Left renal cortex interstitium (tissue), 4 donors: ENCODE measurements at regions not wholly inside any gene's neighbourhood (a gene's known extent, or its start where the extent isn't known, plus 50 kb on each side); places are given as distances from the start of the nearest gene placed in this dataset.

ENCODE experiments used
- DNase-seq, 4 donors: peaks; one replicate each; pipeline ENCODE4 v3.0.0-alpha.2; 2013; ENCODE audit warnings: low read depth in 4 of 4, low spot score in 2 of 4, missing footprints in 1 of 4

DNA sequence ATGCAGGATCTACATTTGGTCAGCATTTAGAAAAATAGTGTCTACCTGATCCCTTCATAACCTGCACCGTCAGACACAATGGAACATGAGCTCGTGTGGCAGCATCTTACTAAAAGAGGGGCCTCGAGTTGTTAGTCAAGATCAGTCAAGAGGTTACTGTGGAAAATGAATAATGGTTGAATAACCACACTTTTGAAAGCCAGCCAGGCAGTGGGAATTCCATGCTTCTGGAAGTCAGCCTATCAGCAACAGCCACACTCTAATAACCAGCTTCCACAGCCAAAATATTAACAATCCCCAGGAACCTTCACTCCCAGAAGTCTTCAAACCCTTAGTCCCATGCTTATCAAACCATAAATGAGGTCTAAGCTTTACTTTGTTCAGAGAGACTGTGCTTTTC is 234.3 kb downstream of the HS3ST1 start:
- no peak for DNase-seq

DNA sequence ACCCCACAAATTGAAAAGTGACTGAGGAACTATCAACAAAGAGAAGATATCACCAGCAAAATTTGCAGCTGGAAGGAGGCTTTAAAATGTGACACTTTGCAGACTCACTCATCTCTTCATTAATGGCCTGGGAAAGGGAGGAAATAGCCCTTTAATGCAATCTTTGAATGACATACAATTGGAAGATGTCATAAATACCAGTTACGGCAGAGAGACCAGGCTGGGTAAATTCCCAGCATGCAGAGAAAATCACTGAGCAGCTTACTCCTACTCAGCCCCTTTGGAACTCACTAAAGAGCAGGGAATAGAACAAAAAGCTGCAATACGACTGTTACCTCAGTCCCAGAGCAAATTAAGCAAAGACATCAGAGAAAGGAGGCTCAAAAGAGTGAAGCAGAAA is 238.9 kb downstream of the HS3ST1 start:
- DNase-seq: no peak

DNA sequence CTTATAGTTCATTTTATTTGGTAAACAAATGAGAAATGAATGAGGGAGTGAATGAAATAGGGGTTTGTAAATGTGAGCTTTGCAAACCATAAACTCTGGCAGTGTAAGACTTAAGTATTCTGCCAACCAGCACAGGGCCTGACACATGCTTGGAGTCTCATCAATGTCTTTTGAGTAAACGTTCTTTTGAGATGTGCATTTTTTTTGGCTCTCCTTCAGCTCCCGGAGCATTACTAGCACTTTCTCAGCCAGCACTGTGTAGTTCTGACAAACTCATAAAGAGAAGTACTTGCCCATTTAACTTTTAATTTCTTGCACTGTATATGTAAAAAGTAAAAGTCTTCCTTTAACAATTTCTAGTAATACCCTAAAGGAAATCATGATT is 245.3 kb downstream of the HS3ST1 start:
- DNase-seq: no peak

DNA sequence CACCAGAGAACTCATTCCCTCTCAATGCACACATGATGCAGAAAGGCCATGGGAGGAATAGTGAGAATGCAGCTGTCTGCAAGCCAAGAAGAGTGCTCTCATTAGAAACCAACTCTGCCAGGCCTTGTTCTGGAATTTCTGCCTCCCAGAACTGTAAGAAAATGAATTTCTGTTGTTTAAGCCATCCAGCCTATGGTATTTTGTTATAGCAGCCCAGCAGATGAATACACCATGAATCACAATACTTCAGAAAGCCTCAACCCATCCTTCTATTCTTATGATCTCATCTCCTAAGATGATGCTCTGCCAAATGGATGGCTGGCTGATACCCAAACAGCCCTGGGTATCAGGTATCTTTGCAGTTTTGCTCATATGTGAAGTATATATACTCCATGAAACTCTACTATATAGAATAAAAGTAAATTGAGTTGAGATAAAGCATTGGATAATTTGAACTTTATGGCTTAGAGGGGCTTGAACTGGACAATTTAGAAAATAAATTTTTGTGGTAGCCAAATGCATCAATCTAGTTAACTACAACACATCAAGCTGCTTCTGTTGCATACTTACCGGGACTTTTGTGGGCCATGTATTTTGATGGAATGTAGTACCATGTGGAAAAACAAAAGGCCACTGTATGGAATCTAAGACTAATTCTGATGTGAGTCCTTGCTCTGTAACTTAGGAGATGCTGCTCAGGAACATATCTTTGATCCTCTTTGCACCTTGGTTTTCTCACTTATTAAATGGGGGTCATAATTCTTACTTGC is 245.9 kb downstream of the HS3ST1 start:
- no peak for DNase-seq

DNA sequence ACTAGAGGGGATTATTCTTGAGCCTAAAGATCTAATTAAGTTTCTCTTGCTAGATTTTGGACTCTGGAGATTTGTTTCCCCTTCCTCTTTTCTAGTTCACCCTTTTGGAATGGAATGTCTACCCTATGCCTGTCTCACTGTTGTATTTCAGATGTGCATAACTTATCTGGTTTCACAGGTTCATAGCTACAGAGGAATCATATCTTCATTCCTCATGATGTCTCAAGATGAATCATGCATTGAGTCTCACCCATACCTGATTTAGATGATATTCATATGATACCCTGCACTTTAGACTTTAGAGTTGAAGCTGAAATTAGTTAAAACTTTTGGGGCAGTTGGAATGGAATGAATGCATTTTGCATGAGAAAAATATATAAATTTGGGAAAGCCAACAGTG is 246.7 kb downstream of the HS3ST1 start:
- DNase-seq: no peak

DNA sequence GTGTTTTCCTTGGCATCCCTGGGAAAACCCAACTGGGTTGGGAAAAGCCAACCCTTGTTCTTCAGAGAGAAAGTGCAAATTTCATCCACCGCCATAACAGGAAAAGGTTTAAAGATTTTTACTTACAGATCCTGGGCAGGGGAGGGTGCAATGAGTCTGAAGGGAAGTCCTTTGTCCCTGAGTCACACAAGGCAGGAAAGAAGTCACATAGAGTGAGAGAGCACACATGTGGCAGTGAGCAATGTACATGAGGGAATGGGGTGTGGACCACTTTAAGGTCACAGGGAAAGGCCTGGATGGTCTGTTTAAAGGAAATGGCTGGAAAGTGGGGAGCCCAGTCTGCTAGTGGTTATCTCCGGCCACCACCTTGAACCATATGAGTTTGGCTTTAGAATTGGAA is 248.9 kb downstream of the HS3ST1 start:
- no peak for DNase-seq

DNA sequence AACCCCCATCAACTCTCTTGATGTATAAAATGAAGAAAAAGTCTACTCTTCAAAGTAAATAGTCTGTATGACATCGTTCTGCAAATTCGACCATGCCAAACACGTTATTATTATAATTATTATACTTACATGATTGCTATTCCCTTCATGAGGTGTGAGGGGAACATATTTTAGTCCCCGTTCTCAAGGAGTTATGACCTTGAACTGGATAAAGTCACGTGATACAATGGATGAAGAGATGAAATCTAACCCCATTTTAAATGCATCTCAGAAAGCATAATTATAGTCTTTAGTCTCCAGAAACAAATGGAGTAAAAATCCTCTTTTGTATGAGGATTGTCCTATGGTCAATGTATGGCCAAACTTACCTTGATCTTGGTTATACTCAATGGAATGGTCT is 250.3 kb downstream of the HS3ST1 start:
- DNase-seq: no peak

DNA sequence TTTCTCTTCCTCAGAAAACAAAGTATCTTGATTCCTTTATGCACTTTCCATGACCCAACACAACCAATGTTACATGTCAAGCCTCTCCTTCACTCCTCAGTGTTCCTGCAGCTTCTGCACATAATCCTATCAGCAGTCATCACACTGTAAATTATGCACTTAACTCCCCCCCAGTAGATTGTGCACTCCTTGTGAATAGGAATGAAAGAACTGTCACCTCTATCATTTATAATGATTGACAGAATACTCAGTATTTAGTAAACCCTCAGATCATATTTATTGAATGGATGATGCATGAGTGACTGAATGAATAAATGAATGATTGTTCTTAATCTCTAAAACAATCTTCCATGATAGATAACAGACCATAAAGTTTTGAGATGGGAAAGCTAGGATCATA is 253.3 kb downstream of the HS3ST1 start:
- no peak for DNase-seq

DNA sequence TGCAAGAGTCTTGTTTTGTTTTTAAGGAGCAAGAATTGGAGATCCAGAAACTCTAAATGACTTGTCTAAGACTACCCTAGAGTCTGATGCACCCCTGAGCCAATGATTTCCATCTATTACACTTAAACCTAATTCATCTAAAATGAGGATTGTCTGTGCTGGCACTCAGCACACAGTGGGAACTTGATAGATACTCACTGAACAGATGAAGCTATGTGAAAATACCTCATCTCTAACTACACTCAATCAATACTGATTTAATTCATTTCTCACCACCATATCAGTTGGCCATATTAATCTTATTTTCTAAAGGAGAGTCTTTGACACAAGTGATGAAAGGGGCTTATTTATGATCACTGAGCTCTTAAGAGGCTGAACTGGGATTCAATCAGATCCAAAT is 262.1 kb downstream of the HS3ST1 start:
- no peak for DNase-seq

DNA sequence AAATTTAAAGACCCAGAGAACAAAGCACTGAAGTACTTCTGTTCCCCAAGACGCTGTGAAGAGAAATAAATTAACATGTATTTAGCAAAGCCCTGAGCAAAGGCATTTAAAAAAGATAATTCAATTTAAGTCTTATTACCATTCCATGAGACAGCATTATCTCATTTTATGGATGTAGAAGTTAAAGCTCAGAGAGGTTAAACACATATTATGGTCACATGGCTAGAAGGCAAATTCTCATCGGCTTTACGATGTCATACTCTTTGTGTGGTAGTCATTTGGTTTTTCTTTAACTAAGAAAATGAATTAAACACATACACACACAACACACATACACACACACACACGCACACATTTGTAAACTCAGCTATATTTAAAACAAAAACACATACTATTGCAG is 262.7 kb downstream of the HS3ST1 start:
- DNase-seq: no peak

DNA sequence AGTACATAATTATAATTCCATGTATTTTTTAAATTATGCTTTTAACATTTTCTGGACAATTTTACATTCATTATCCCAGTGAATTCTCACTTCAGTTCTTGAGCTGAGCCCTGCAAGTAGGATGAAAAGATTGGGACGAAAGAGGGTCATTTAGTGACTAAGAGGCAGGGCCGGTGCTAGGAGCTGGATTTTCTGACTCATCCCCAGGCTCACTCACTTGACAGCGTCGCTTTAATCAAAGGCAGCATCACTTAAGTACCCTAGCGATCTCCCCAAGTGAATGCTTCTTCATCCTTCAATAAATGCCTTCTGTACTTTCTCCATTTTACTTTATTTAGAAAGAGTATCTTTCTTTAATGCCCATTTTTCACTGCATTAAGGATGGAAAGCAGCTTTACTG is 263.6 kb downstream of the HS3ST1 start:
- no peak for DNase-seq

DNA sequence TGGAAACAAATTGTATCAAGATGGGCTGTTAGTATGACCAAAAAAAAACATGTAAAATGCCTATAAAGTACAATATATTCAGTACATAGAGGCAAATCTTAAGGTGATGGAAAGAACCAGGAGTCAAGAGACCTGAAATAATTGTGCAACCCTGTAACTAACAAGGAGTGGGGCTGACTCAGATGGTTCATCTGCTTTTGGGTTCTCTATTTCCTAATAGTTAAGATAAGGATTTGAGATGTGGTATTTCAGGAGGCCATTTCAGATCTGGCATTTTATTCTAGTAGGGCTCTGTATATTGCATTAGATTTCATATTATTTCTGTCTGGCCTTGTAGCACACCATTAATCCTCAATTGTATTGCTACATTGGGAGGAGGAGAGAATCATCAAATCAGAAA is 268.4 kb downstream of the HS3ST1 start:
- DNase-seq: no peak

DNA sequence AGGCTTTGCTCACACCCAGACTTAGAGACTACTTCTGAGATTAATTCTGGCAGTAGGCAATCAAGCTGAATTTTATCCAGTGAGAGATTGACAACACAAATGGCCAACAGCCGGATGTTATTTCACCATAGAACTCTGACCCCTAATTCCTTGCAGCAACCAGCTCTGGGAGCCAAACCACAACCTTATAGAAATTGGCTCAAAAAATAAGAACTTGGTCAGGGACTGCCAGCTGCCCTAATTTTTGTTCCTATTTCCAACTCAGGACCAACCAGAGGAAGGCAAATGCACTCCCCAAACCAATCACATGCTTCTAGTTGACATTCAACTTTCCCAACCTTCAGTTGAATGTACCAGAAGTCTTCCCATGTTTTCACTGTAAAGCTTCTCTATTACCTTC is 269.7 kb downstream of the HS3ST1 start:
- DNase-seq: no peak

DNA sequence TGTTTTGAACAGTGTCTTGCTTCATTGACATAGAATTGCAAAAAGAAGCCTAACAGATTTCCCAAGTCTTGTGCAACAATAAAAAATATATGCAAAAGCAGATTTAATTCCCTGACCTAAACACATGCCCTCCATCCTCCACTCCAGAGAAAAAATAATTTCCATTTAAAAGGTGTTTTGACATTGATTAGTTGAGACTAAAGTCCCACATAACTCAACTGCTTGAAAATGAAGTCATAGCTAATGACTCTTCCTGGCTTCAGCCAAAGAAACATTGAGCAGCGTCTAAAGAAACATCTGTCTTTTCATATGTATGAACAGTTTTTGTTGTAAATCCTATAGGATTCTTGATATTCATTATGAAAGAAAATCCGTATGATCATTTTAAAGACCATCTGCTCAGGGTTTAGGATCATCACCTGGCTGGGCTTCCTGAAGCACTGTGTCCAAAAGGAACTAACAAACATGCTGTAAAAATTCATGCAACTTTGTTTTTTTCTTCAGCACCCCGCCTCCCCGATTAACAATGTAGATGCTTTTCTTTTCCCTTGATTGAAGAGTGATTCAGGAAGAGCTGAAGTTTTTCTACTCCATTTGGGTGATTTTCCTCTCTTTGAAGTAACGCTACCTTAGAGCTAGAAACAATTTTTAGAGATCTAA is 273.4 kb downstream of the HS3ST1 start:
- DNase-seq: no peak

DNA sequence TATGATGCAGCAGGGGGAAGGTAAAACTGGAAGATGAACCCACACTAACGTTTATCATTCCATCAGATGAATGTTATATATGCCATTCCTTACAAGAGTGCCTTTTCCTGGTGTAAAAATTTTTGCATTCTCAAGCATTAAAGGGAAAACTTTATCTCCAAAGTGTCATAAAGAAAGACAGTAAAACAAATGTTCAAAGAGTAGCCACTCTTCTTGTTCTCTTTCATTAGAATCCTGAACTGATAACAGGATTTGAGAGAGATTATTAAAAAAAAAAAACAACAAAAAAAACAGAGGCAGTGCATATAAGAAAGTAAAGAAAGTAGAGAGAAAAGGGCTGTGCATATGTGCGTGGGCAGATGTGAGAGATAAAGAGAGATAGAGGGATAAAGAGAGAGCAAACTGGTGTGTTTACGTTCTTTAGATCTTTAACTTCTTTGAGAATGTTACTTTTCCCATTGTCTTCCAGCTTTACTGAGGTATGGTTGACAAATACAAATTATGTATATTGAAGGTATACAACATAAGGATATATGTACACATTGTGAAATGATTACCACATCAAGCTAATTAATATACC is 275.4 kb downstream of the HS3ST1 start:
- DNase-seq: no peak

DNA sequence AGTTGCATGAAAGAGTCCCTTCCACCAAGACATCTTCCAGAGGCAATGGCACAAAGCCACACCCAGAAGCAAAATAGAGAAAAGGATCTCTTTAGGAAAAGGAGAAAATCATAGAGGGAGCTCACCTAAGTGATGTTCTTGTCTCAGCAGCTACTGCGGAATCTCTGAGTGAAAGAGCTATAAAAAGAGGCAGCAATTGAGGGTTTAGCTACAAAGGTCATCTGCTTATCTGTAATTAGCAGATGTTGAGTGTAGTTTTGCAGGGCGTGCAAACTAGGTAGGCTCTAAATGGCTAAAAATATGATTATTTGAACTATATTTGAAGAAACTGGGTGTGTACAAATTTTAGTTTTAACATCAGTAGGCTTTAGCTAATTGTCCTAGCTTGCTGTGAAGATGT is 276.0 kb downstream of the HS3ST1 start:
- DNase-seq: no peak

DNA sequence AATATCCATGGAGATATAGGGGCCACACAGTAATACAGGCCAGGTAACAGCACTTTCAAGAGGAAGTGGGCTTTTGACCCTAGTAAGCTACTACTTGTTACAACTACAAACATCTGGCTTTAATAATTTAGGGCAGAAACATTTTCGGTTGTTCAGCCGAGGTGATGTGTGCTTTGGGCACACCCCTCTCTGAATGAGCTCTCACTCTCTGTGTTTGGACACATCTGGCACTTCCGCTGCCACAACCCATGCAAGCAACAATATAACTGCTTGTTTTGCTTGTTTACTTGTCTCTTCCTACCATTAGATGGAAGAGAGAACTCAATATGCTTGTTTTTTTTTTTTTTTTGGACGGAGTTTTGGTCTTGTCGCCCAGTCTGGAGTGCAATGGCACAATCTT is 277.2 kb downstream of the HS3ST1 start:
- DNase-seq: no peak

DNA sequence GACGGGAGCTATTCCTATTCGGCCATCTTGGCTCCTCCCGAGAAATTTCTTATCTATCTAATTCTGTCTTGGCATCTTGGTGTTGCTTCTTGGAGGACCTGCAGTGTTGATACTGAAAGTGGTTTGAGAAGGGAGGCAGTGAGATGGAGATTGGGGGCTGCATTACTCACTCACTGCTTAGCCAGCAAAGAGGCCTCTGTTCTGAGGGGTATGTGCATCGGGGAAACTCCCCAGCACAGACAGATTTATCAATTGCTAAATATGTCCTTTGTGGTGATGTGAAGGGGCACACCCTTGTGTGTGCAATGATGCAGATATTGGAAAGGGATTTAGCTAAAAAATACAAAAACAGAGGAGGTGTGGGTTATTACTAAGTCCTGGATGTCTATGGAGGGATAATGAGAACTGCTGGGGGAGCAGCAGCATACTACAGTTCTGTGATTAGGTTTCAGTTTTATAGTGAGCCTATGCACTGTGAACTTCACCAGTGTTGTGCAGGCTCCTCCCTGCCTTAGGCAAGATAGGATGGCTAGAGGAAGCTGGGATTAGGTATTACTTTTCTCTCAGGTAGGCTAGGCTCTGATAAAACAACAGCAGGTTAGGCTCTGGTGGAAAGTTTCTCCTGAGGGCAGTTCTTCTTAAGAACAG is 279.0 kb downstream of the HS3ST1 start:
- DNase-seq: no peak

DNA sequence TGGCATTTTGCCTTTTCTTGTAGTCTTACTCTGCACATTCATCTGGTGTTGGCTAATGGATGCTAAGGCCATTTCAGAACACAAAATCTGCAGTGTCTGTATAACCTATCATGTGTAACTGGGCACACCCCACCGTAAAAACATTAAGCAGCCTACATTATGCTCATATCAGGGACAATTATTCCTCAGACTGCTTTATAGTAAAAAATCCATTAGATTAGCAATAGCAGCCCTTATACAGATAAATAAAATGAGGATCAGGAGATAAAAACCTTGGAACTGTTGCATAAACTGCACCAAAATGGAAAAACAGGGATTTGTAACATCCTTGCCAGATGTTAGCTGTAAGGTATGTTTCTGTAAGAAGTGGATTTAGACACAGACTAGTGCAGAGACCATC is 288.8 kb downstream of the HS3ST1 start:
- DNase-seq: no peak

DNA sequence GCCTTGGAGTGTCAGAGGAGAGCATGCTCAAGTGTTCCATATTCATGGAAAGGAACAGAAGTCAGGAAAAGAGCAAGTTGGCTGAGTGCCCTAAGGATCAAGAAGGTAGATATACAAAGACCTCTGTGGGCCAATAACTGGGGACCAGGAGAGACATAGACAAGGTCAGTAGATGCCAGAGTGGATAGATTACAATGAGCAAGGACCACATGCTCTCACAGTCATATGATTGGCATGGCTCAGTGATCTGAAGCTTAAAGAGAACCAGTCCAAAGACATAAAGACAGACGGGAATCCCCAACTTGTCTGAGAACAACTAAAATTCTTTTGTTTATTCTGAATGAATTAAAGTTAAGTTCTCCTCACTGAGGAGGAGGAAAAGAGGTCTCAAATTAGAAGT is 289.7 kb downstream of the HS3ST1 start:
- DNase-seq: no peak

DNA sequence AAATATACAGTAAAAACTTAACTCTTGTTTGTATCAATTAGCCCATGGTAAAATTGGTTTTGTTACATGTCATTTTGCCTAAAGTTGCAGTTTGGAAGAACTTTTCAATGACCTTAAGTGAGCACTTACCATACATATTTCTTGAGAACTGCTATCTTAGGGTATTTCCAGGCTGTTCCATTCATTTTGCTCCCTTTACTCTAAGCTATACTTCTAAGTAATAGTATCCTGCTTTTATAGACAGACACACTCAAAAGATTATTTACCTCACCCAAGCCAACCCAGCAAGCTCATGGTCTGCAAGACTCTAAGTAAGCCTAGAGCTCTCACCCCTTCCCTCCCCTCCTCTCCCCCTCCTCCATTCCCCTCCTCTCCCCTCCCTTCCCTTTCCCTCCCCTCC is 294.0 kb downstream of the HS3ST1 start:
- DNase-seq: no peak

DNA sequence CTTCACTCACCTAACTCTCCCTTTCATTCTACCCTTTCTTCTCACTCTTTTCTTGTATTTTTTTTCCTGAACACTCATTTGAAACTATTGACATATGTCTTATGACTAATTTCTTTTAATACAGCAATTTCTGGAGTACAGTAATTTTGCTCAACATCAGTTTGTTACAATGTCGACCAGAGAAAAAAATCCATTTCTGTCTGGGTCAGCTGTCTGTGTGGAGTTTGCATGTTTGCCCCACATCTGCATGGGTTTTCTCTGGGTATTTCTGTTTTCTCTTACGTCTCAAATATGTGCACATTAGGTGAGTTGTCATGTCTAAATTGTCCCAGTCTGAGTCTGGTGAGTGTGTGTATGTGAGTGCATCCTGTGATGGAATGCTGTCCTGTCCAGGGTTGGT is 294.8 kb downstream of the HS3ST1 start:
- DNase-seq: no peak
